Suppressor macrophage treated with lipopolysaccharide for 1 hour (primary cell): ENCODE measurements at regions not wholly inside any gene's neighbourhood (a gene's known extent, or its start where the extent isn't known, plus 50 kb on each side); places are given as distances from the start of the nearest gene placed in this dataset.
"Not testable (repeated sequence)": the region's sequence is repeated elsewhere in the genome, so short reads cannot be mapped to it uniquely, and the experiment has no call there.

ENCODE experiments used
- DNase-seq, 3 donors: peaks; one replicate each; pipeline ENCODE4 v3.0.0-alpha.2; 2020 to 2022

DNA sequence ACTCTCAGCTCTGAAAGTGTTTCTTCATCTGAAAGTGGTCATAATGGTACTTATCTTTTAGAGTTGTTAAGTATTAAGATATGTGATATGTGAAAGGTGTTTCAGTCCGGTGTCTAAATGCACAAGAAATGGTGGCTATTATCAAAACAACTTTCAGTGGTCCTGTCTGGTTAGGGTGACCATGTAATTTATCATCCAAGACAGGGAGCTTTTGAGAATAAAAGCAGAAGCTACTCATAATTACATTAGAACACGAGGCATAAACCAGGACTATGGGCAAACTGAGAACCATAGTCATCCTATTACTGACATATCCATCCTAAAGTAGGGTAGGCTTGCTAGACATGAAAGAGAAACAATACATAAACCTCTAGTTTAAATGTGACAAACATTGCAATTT lies 418.1 kb upstream of the SEMA6A start:
- no peak for DNase-seq

GRCh38 chr5:116989995-116990394 lies 415.4 kb upstream of the SEMA6A start:
- DNase-seq: no peak

DNA sequence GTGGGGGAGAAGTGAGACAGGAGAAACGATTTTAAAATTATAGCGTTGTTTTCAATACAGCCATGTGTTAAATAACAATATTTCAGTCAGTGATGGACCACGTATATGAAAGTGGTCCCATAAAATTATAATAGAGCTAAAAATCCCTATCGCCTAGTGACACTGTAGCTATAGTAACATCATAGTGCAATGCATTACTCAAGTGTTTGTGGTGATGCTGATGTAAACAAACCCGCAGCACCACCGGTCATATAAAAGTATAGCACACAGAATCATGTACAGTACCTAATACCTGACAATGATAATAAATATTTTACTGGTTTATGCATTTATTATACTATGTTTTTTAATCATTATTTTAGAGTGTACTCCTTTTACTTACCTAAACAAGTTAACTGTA lies 407.4 kb upstream of the SEMA6A start:
- no peak for DNase-seq

GRCh38 chr5:116980581-116980980 lies 406.0 kb upstream of the SEMA6A start:
- no peak for DNase-seq

DNA sequence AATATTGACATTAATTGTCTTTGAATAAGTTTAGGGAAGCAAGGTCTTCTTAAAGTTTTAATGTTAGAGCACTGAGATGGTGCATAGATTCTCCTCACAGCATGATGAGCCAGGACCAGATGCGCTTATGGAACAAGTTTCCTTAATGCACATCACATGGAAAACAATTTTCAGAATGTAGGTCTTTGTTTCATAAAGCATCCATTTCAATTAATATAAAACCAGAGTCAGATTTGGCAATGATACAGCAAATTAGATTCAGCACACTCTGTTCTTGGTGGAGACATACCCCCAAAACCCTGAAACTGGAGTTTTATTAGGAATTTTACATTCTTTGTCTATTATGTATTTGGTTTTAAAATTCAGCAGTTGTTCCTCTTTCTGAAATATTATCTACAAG lies 402.1 kb upstream of the SEMA6A start:
- no peak for DNase-seq

DNA sequence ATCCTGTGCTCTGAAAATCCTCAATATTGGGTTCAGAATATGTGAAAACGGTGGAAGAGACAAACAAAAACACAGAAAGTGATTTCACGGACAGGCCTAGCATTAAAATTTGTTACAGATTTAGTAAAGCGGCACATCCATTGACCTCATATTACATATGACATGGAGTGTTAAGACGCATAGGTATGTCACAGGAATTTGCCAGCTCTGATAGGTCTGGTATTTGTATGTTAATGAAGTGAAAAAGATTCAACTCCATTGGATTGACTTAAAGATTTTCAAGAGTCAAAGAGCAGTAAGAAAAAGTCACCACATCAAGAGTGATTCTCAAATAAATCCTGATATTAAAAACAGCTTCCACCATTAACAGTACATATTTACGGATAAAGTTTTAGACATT lies 396.5 kb upstream of the SEMA6A start:
- no peak for DNase-seq

DNA sequence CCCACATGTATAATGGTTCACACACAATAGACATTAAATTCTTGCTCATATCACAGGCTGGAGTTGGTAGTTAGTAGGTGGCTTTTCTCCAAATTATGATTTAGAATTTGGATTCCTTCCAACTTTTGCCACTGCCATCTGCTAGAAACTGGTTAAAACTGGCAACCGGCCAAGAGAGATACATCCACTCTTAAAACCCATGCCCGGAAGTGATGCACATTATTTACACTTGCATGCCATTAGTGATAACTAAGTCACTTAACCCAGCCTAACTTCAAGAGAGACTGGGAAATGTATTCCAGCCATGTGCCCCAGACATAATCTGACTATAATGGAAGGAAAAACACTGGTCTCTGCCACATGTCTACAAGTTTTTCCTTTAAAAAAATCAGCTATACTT lies 395.7 kb upstream of the SEMA6A start:
- no peak for DNase-seq

- DNase-seq: no peak
Observed at GRCh38 chr5:116964438-116964837, 389.8 kb upstream of the SEMA6A start.

- no peak for DNase-seq
Observed at GRCh38 chr5:116961021-116961420, 386.4 kb upstream of the SEMA6A start.

DNA sequence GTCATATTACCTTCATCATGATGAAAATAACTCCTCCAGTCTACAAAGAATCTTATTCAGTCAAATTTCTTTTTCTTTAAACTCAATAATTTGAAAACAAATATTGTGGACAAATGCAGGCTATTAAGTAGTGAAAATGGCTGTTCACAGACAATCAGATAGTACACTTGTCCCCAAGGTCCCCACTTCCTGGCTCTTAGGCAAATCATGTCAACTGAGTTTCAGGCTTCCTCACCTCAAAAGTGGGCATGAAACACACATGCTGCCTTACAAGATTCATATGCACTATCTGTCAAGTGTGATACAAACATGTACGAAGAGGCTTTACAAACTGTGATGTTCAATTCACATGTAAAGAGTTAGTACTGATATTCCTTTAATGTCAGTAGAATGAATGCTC lies 385.2 kb upstream of the SEMA6A start:
- DNase-seq: no peak

DNA sequence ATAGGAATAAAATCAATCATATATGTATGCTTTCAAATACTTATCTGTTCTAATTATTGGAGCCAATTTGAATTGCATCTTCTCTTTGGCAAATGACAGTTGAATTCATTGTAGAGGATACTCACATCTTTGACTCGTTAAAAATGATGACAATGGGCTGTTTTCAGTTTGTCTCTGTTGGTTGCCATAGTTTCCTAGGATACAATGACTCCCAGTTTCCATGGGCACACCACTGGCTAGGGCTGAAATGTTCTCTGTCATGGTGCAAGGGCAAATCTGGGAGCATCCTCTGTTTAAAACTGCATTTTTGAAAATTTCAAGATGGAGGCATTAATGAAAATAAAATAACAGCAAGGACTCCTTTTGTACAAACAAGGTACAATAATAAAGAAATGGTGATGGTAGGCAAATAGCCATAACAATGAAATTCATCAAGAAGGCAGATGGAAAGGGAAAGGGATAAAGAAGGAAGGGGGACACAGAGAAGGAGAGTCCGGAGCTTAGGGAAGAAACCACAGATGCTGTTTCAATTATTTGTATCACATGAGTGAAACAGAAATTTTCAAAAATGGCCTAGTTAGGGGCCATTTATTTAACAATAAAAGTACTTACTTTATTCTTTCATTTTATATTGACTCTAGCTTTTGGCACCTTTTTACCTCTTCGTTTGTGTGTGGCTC lies 378.8 kb upstream of the SEMA6A start:
- no peak for DNase-seq

DNA sequence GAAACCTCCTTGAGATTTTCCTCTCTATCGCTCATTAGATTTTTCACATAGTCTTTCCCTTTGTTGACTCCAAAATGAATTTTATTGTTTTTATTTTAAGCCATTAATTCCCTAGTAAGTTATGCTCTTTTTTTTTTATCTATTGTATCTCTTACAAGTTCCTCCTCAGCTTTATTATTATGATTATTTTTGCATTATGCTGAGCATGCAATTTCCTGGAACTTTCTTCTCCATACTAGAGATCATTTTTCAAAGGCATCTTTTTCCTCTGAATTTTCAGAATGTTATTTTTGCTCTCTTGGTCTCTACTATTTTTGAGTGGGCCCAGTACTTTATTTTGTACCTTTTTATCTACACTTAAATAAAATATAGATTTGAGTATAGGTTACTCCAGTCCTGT lies 376.6 kb upstream of the SEMA6A start:
- DNase-seq: no peak

DNA sequence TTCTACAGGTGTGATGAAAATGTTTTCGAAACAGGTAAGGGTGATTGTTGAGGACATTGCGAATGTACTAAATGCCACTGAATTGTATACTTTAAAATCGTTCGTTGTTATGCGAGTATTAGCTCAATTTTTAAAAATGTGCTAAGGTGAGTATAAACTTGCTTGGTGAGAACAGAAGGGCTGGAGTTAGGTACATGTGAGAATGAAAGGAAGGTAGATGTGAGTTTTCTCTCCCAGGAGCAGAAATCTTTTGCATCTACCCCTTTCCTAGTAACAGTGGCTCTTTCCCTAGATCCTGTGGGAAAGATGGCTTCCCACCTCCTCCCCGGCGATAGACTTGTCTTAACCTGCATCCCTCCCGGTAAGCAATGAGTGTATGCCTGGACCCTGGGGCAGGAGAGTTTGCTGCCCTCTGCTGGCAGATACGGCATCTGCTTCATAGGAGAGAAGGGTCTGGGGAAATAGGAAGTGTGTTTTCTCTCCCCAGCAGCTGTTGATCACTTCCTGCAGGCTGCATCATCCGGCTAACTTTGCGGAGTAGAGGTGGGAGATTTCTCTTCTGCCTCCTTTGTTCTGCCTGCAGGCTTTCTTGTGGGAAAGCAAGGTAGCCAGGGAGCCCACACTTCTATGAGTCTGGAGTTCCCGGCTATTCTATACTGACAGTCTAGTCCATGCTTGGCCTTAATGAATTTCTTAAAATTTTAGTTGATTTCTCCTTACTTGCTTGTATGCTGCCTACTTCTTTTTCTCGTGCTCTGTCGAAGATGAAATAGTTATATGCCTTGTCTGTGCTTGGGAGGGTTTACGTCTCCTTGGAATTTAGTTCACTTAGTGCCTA lies 373.3 kb upstream of the SEMA6A start:
- DNase-seq: peak; percentile 52 to 60 (median 56)

DNA sequence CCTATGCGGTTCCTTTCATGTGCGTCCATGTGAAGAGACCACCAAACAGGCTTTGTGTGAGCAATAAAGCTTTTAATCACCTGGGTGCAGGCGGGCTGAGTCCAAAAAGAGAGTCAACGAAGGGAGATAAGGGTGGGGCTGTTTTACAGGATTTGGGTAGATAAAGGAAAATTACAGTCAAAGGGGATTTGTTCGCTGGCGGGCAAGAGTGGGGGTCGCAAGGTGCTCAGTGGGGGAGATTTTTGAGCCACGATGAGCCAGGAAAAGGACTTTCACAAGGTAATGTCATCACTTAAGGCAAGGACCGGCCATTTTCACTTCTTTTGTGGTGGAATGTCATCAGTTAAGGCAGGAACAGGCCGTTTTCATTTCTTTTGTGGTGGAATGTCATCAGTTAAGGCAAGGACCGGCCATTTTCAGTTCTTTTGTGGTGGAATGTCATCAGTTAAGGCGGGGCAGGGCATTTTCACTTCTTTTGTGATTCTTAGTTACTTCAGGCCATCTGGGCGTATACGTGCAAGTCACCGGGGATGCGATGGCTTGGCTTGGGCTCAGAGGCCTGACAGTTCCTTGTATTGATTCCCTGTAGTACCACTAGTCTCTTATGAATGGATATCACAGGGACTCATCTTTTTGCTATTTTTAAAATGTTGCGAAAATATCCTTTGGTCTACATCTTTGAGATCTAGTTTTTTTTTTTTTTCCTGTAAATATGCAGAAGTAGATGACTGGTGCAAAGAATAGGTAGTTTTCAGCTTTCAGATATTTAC lies 371.2 kb upstream of the SEMA6A start:
- not testable (repeated sequence) for DNase-seq

GRCh38 chr5:116944183-116944582 lies 369.6 kb upstream of the SEMA6A start:
- DNase-seq: no peak

GRCh38 chr5:116942622-116943021 lies 368.0 kb upstream of the SEMA6A start:
- no peak for DNase-seq

- no peak for DNase-seq
Observed at GRCh38 chr5:116939641-116940040, 365.0 kb upstream of the SEMA6A start.

- no peak for DNase-seq
Observed at GRCh38 chr5:116938488-116938887, 363.9 kb upstream of the SEMA6A start.

GRCh38 chr5:116935561-116936162 lies 361.0 kb upstream of the SEMA6A start:
- DNase-seq: no peak

GRCh38 chr5:116930616-116931015 lies 356.0 kb upstream of the SEMA6A start:
- no peak for DNase-seq

GRCh38 chr5:116923344-116923743 lies 348.7 kb upstream of the SEMA6A start:
- no peak for DNase-seq

GRCh38 chr5:116922532-116922931 lies 347.9 kb upstream of the SEMA6A start:
- DNase-seq: no peak

DNA sequence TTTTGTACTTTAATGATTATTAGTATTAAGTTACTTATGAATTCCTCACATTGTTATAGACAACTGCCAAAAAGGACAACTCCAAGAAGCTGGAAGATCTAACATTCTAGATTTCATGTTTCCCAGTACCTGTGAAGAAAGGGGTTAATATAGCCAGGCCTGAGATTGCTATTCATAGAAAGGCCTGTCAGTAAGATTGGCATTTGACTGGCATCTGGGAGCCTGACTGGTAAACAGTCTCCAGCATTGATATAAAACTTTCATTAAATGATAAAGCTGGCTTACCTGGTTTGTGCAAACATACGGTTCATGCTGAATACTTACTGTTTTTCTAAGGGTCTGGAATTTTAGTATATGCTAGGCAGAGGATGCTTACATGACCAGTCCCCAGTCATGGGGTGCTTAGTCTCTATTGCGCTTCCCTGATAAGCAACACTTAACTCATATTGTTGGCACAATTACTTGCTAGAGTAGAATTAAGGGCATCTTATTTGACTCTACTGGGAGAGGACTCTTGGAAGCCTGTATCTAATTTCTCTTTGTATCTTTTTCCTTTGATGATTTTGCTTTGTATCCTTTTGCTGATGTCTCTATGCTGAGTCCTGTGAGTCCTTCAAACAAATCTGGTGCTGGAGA lies 340.4 kb upstream of the SEMA6A start:
- DNase-seq: no peak
